Midbrain (tissue), 1 donor: ENCODE measurements at regions not wholly inside any gene's neighbourhood (a gene's known extent, or its start where the extent isn't known, plus 50 kb on each side); places are given as distances from the start of the nearest gene placed in this dataset.

ENCODE experiments used
- DNase-seq: peaks from one replicate; lab custom pipeline; 2025; lab: John Stamatoyannopoulos, UW

DNA sequence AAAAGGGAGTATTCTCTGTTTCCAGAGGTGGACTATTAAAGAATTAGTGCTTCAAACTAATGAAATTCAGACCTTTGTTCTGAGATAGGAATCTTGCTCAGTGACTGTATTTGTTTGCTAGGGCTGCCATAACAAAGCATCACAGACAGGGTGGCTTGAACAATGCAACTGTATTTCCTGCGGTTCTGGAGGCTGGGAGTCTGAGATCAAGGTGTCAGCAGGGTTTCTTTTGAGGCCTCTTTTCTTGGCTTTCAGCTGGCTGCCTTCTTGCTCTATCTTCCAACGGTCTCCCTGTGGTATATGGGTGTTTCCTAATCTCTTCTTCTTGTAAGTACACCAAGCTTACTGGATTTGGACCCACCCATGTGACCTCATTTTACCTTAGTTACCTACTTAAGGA, 264.6 kb upstream of the PROX1 start:
- DNase-seq, result no peak

GRCh38 chr1:213724640-213725536, 262.9 kb upstream of the PROX1 start:
- peak; percentile 10 for DNase-seq

DNA sequence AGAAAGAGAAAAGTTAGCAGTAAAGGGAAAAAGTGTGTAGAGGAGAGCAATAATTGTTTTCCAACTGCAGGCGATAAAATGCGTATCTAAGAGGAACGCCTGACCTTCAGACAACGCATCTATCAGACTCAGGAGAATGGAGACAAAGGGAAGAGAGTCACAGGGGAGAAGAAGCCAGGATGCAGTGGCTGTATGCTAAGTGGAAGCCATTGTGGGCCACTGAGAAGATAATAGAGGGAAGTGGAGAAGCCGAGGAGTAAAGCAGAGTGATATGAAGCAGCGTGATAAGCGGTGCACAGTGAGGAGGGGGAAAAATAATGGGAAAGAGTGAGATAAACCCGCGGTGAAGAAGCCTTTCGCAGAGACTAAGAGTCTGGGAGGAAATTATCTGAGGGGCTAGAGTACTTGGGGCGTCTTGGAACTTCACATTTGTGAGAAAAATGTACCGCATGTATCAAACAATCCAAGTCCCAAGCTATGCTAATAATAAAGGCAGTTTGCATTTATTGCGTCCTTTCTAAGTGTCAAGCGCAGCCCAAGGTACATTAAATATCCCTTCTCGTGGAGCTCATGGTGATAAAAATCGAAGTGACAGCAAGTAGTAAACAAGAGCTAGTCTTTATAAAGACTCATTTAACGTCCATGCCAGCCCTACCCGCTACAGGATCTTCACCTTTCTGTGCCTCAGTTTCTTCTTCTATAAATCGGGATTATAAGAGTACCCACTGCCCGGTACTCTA, 259.8 kb upstream of the PROX1 start:
- no peak for DNase-seq

DNA sequence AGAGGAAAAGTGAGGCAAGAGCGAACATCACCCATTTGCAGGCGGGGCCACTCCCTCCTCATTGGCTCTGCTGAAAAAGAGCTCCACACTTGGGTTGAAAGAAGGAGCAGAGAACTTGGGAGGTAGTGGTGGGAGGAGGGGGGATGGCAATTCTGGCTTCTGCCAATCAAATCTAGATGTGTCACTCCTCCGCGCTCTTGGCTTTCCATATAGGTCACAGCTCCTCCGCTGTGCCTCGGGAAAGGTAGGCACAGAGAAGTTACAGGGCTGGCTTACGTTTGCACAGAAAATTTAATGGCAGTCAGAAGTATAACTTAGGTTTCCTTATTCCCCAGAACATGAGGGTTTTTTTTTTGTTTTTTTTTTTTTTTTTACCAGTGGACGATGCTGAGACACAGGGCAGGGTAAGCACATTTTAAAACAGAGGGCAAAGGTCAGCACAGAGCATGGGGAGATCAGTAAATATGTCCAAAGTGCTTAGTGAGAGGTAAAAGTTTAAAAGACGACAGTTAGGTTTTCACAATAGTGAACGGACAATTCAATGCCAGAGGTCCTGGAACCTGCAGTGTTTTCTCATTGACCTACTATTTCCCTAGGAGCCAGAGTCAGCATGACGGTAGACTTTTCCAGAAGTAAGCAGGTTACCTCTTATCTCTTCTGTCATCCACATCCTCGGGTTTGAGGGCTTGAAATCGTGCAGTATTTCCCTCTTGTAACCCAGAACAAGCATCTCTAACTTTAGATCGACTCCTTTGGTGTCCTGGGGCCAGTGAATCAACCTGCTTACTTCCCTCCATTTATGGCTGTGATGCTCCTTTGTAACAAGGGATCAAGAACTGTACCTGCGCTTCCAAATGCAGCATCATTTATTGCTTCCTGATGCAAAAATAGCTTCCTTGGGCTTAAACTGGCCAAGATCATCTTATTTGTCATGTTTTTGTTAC, 258.9 kb upstream of the PROX1 start:
- no peak for DNase-seq

GRCh38 chr1:213733705-213734104, 254.1 kb upstream of the PROX1 start:
- no peak for DNase-seq

- no peak for DNase-seq
Observed at GRCh38 chr1:213737398-213738035, 250.3 kb upstream of the PROX1 start.

GRCh38 chr1:213738658-213739057, 249.1 kb upstream of the PROX1 start:
- no peak for DNase-seq

DNA sequence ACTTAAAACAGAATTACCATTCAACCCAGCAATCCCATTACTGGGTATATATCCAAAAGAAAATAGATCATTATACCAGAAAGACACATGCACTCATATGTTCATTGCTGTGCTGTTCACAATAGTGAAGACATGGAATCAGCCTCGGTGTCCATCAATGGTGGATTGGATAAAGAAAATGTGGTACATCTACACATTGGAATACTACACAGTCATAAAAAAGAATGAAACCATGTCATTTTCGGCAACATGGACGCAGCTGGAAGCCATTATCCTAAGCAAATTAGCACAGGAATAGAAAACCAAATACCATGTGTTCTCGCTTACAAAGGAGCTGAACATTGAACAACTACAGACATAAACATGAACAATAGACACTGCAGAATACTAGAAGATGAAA, 244.8 kb upstream of the PROX1 start:
- no peak for DNase-seq

- DNase-seq, result no peak
Observed at GRCh38 chr1:213744780-213745179, 243.0 kb upstream of the PROX1 start.

GRCh38 chr1:213745451-213745850, 242.3 kb upstream of the PROX1 start:
- no peak for DNase-seq

DNA sequence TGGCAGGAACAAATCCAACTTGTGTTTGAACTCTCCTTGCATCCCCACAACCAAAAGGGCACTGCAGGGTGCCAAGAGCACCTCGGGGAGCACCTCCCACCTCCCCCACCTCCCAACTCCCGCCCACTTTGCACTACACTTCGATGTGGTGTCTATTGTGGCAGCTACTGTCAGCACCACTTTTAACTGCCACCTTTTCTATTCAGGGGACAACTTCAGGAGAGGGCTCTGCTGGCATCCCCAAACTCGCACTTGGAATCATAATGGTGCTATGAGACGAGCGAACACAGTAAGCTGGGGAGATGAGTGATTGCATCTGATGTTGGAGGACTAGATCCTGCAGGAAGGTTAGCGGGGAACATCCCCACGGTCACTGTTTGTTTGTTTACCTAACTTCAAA, 238.2 kb upstream of the PROX1 start:
- no peak for DNase-seq

DNA sequence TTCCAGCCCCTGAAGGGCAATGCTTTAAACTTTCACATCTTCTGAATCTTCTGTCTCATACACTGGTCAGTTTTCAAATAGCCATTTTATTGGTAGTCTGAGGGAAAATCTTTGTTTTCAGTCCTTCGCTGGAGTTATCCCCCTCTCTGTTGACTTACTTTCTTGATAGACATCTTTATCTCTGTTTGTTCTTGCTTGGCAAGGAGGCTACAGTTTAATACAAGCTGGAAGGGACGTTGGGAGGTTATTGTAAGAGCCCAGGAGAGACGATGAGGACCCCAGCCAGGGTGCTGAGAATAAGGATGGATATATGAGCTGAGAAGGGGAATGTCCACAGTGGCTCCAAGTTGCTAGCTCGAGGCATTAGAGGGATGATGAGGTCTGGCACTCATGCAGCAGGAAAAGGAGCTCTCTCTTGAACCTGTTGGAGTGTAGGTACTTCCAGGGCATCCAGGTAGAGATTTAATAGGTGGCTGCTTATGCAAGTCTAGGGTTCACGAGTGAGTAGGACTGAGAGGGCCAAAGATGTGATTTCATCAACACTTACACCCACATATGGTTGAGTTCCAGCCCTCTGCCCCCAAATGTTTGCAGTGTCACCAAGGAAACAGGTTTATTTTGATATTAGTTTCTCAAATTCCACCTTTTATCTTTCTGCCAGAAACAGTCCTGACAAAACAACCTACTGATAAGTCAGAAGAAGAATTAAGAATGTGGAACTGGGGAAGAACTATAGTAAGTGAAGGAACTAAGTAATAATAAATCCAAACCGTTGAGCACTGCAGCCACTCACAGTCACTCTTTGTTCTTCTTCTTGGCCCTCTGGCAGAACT, 237.3 kb upstream of the PROX1 start:
- DNase-seq, result no peak

DNA sequence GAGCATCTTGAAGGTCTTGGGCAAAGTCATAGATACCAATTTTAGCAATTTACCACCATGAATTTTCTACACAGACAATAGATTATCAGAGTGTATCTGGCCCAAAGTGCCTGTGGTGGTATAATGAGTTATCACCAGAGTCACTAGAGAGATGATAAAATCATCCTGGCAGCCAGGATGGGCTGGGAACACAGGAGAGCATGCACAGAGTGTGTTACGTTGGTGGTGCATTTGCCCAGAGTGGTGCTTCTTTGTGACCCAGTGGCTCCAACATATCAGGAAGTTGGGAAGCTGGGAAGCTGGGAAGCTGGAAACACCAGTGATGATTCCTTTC, 236.7 kb upstream of the PROX1 start:
- DNase-seq, result no peak

- DNase-seq, result no peak
Observed at GRCh38 chr1:213759359-213760181, 228.2 kb upstream of the PROX1 start.

DNA sequence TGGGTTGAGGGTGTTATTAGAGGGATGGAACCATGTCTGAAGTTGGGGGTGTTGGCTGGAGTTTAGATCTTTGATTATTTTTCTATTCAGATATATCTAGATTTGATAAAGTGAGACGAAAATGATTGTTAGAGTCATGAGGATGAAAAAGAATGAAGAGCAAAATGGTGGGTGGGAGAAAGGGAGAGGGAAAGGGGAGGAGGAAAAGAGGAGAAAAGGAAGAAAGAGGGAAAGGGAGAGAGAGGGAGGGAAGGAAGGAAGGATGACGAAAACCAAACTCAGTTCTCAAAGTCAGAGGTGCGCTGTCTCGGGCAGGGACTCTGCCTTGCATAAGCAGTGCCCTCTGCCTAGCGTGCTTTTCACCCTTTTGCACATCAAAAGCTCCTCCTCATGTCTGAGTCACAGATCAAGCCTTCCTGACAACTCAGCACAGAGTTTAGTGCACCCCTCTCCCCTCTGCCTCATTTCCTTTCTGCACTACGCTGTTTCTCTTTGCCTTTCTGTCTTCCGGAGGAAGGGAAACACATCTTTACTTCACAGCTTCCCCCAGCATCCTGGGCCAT, 225.8 kb upstream of the PROX1 start:
- no peak for DNase-seq

DNA sequence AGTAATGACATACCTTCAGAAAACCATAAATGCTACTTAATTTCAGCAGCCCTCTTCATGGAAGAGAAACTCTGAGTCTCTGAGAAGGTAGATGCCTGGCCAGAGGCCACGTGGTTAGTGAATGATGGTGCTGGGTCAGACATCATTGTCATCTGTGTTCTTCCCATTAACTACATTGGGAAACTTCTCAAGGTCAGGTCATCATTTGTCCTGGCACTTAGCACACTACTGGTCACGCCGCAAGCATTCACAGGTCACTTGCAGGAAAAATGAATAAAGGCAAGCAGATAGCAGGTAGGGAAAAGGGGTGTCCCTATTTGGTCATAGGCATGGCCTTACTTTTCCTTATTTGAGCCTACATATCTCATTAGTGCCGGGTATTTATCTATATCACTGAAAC, 220.1 kb upstream of the PROX1 start:
- DNase-seq, result no peak

DNA sequence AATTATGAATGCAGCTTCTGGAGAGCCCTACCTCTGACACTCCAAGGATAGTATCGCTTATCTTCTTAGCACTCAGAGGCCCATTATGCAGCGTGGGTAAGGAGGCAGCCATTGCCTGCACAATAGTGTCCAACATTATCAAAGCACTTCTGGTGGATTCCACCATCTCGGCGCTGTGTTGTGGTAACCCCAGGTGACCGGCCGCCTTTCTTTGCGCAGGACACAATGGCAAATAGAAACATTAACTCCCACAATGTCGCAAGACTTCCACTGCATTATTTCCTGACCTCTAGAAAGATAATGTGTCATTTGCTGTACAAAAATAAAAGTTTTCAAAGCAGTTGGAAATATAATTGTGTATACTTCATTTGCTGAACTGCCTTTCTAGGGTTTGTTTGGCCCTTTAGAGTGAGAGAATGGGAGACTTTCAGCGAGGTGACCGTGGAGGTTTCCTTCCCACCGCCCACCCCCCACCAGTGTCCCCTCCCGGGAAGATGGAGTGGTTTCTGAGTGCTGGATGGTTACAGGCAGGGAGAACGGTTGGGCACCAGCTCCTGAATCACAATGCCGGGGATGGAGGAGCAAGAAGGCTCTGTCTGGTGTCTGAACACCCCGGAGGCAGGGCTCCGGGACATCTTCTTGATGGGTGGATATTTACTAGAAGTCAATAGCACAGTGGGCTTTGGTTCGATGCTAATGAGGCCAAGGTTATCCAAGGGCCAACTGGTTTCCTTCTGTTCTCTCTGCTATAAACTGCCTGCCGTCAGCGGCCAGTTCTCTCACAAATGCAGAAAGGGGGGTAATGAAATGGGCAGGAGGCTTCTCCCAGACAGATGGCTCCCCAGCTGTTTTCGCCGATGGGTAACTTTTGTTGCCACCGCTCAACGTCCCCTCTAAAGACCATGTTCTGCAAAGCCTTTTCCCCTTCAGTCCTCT, 215.4 kb upstream of the PROX1 start:
- no peak for DNase-seq

GRCh38 chr1:213773975-213774374, 213.8 kb upstream of the PROX1 start:
- DNase-seq, result no peak

DNA sequence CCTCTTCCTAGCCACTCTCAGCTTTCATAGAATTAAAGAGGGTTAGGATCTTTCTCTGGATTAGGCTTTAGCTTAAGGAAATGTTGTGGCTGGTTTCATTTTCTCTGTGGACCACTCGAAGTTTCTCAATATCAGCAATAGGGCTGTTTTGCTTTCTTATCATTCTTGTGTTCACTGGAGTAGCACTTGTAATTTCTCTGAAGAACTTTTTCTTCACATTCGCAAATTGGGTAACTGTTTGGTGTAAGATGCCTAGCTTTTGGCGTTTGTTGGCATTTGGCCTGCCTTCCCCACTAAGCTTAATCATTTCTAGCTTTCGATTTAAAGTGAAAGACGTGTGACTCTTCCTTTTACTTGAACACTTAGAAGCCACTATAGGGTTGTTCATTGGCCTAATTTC, 210.8 kb upstream of the PROX1 start:
- no peak for DNase-seq
